Vagina (tissue), 2 donors: ENCODE measurements at regions not wholly inside any gene's neighbourhood (a gene's known extent, or its start where the extent isn't known, plus 50 kb on each side); places are given as distances from the start of the nearest gene placed in this dataset.

ENCODE experiments used
- POLR2A ChIP-seq, 2 donors: fragments of 450-650 bp; IDR thresholded peaks; one replicate each; pipeline ENCODE4 v1.6.1; 2017; ENCODE audit warnings: antibody characterized with exemption in 2 of 2, mild to moderate bottlenecking in 2 of 2, moderate library complexity in 2 of 2
- TF ChIP-seq, protein P1 (sequence below), 3 experiments: fragments of 450-650 bp in 2 of 3; fragments of 200-600 bp in 1 of 3; sonication (generic) in 1 of 3; IDR thresholded peaks; one replicate each; pipeline ENCODE4 v1.5.1; 2017 to 2019; ENCODE audit warnings: antibody characterized with exemption in 3 of 3, mild to moderate bottlenecking in 2 of 3, moderate library complexity in 2 of 3

GRCh38 chr7:3191548-3191947 lies 109.5 kb upstream of the SDK1 start:
- TF ChIP-seq POLR2A (IDR thresholded peaks at IDR 0.05): no peak
- TF ChIP-seq, protein P1, sequence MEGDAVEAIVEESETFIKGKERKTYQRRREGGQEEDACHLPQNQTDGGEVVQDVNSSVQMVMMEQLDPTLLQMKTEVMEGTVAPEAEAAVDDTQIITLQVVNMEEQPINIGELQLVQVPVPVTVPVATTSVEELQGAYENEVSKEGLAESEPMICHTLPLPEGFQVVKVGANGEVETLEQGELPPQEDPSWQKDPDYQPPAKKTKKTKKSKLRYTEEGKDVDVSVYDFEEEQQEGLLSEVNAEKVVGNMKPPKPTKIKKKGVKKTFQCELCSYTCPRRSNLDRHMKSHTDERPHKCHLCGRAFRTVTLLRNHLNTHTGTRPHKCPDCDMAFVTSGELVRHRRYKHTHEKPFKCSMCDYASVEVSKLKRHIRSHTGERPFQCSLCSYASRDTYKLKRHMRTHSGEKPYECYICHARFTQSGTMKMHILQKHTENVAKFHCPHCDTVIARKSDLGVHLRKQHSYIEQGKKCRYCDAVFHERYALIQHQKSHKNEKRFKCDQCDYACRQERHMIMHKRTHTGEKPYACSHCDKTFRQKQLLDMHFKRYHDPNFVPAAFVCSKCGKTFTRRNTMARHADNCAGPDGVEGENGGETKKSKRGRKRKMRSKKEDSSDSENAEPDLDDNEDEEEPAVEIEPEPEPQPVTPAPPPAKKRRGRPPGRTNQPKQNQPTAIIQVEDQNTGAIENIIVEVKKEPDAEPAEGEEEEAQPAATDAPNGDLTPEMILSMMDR (IDR thresholded peaks at IDR 0.05): no peak
